WTC11 (cell line): ENCODE measurements at regions not wholly inside any gene's neighbourhood (a gene's known extent, or its start where the extent isn't known, plus 50 kb on each side); places are given as distances from the start of the nearest gene placed in this dataset.

ENCODE experiments used
- ATAC-seq: fragments of 200-7000 bp; cut with Tn5 transposase; 2 replicates; pipeline ENCODE4 v1.10.0; 2021; ENCODE audit warnings: mild to moderate bottlenecking, moderate library complexity
- CTCF ChIA-PET: fragments of 300-600 bp; sonication (Branson Sonifier 250); formaldehyde crosslinking; loops from one replicate; lab custom pipeline; 2021; ENCODE audit warnings: antibody characterized with exemption; lab: Charles Lee
- POLR2A ChIA-PET: fragments of 350-600 bp; sonication (Branson Sonifier 250); formaldehyde crosslinking; loops from one replicate; lab custom pipeline; 2021; ENCODE audit warnings: antibody characterized with exemption; lab: Charles Lee
- DNase-seq: peaks from one replicate; pipeline ENCODE4 v3.0.0; 2021; ENCODE audit warnings: low spot score
- H3K27ac Mint-ChIP-seq: 2 replicates; pipeline ENCODE4 v1.8.0; 2021; ENCODE audit warnings: mixed read lengths
- H3K27me3 Mint-ChIP-seq: 2 replicates; pipeline ENCODE4 v1.8.0; 2021; ENCODE audit warnings: low read depth, mild to moderate bottlenecking, moderate library complexity, mixed read lengths
- H3K36me3 Mint-ChIP-seq: 2 replicates; pipeline ENCODE4 v1.8.0; 2021; ENCODE audit warnings: mixed read lengths
- H3K4me1 Mint-ChIP-seq: 2 replicates; pipeline ENCODE4 v1.8.0; 2022; ENCODE audit warnings: mixed read lengths
- H3K4me3 Mint-ChIP-seq: 2 replicates; pipeline ENCODE4 v1.8.0; 2021; ENCODE audit warnings: mild to moderate bottlenecking, moderate library complexity, mixed read lengths
- H3K9me3 Mint-ChIP-seq: 2 replicates; pipeline ENCODE4 v1.8.0; 2021; ENCODE audit warnings: mixed read lengths
- AR ChIP-seq: fragments of 250-450 bp; sonication (Bioruptor Pico); IDR thresholded peaks from 2 replicates; pipeline ENCODE4 v1.9.0; 2021; ENCODE audit warnings: mild to moderate bottlenecking
- CTCF ChIP-seq: fragments of 200-600 bp; IDR thresholded peaks from 2 replicates; pipeline ENCODE4 v1.8.0; 2022; ENCODE audit warnings: antibody characterized with exemption
- E2F5 ChIP-seq: sonication (generic); formaldehyde crosslinking; IDR thresholded peaks from 2 replicates; pipeline ENCODE4 v1.8.1; 2022; ENCODE audit warnings: mild to moderate bottlenecking, moderate library complexity, missing genetic modification reagents
- FOXJ3 ChIP-seq: sonication (generic); formaldehyde crosslinking; IDR thresholded peaks from 2 replicates; pipeline ENCODE4 v1.9.0; 2021; ENCODE audit warnings: missing genetic modification reagents, mild to moderate bottlenecking, borderline replicate concordance
- FOXP1 ChIP-seq: sonication (generic); formaldehyde crosslinking; IDR thresholded peaks from 2 replicates; pipeline ENCODE4 v1.8.0; 2022; ENCODE audit warnings: missing genetic modification reagents, mild to moderate bottlenecking, moderate library complexity, borderline replicate concordance
- IRF2 ChIP-seq: sonication (generic); formaldehyde crosslinking; IDR thresholded peaks from 2 replicates; pipeline ENCODE4 v1.8.0; 2022; ENCODE audit warnings: low read depth, missing genetic modification reagents, borderline replicate concordance
- JAZF1 ChIP-seq: fragments of 250-450 bp; sonication (Bioruptor Pico); IDR thresholded peaks from 2 replicates; pipeline ENCODE4 v1.9.0; 2021; ENCODE audit warnings: moderate library complexity, mild to moderate bottlenecking, inconsistent platforms
- JUN ChIP-seq: sonication (generic); formaldehyde crosslinking; IDR thresholded peaks from 2 replicates; pipeline ENCODE4 v1.8.0; 2023; ENCODE audit warnings: mild to moderate bottlenecking, missing genetic modification reagents
- KAT7 ChIP-seq: sonication (generic); formaldehyde crosslinking; IDR thresholded peaks from 2 replicates; pipeline ENCODE4 v1.8.1; 2023; ENCODE audit warnings: missing genetic modification reagents, mild to moderate bottlenecking, borderline replicate concordance
- MLX ChIP-seq: sonication (generic); formaldehyde crosslinking; IDR thresholded peaks from 2 replicates; pipeline ENCODE4 v1.8.1; 2023; ENCODE audit warnings: mild to moderate bottlenecking, missing genetic modification reagents, moderate library complexity
- NR2C2 ChIP-seq: sonication (generic); formaldehyde crosslinking; IDR thresholded peaks from 2 replicates; pipeline ENCODE4 v1.8.0; 2022; ENCODE audit warnings: mild to moderate bottlenecking, missing genetic modification reagents
- PREB ChIP-seq: sonication (generic); formaldehyde crosslinking; IDR thresholded peaks from 2 replicates; pipeline ENCODE4 v1.8.1; 2022; ENCODE audit warnings: mild to moderate bottlenecking, missing genetic modification reagents, moderate library complexity, borderline replicate concordance
- RORB ChIP-seq: fragments of 250-450 bp; sonication (Bioruptor Pico); IDR thresholded peaks from 2 replicates; pipeline ENCODE4 v1.9.0; 2021; ENCODE audit warnings: mild to moderate bottlenecking
- TCF7 ChIP-seq: sonication (generic); formaldehyde crosslinking; IDR thresholded peaks from 2 replicates; pipeline ENCODE4 v1.8.0; 2022; ENCODE audit warnings: mild to moderate bottlenecking, low read depth, missing genetic modification reagents, moderate library complexity
- ZNF121 ChIP-seq: sonication (generic); formaldehyde crosslinking; IDR thresholded peaks from 2 replicates; pipeline ENCODE4 v1.8.0; 2023; ENCODE audit warnings: missing genetic modification reagents
- ZNF138 ChIP-seq: sonication (generic); formaldehyde crosslinking; conservative IDR thresholded peaks from 2 replicates; pipeline ENCODE4 v1.8.1; 2022; ENCODE audit warnings: mild to moderate bottlenecking, moderate library complexity, missing genetic modification reagents
- ZNF423 ChIP-seq: fragments of 250-450 bp; sonication (Bioruptor Pico); IDR thresholded peaks from 2 replicates; pipeline ENCODE4 v2.1.2; 2022; ENCODE audit warnings: mild to moderate bottlenecking, moderate library complexity
- ZNF512 ChIP-seq: sonication (generic); formaldehyde crosslinking; IDR thresholded peaks from 2 replicates; pipeline ENCODE4 v1.8.1; 2022; ENCODE audit warnings: missing genetic modification reagents, borderline replicate concordance

- Mint-ChIP-seq H3K9me3 (peaks cover 7% of the 10 kb centered on the region; the same call in 1 of the 2 replicates), H3K27me3 (no peaks in the 10 kb centered on the region), H3K27ac (no peak overlapping the region), H3K4me1 (peaks cover 9% of the 10 kb centered on the region), H3K4me3 (no peak overlapping the region), H3K36me3 (no peaks in the 10 kb centered on the region)
- ChIA-PET POLR2A (no interaction called here), CTCF (no interaction called here)
- no peak for TF ChIP-seq AR
- no peak for TF ChIP-seq IRF2 (CRISPR knock-in tag)
- no peak for TF ChIP-seq ZNF121 (CRISPR knock-in tag)
- no peak for TF ChIP-seq ZNF138 (CRISPR knock-in tag)
- no peak for TF ChIP-seq ZNF512 (CRISPR knock-in tag)
- TF ChIP-seq NR2C2 = no peak
- no peak for TF ChIP-seq FOXJ3
- TF ChIP-seq JAZF1 = no peak
- no peak for TF ChIP-seq E2F5 (CRISPR knock-in tag)
- ATAC-seq (no peak), DNase-seq (no peak)
Observed at GRCh38 chr4:181659202-181659601, 584.0 kb upstream of the TENM3 start.

GRCh38 chr4:181659876-181660275 is 583.3 kb upstream of the TENM3 start:
- ATAC-seq (no peak), DNase-seq (no peak)
- Mint-ChIP-seq H3K27me3 (no peaks in the 10 kb centered on the region), H3K4me3 (no peak overlapping the region), H3K27ac (no peak overlapping the region), H3K36me3 (no peaks in the 10 kb centered on the region), H3K4me1 (peaks cover 9% of the 10 kb centered on the region), H3K9me3 (peaks cover 4% of the 10 kb centered on the region; the same call in 1 of the 2 replicates)
- ChIA-PET POLR2A (no interaction called here), CTCF (no interaction called here)
- TF ChIP-seq MLX (no peak), FOXP1 (CRISPR knock-in tag) (no peak), TCF7 (CRISPR knock-in tag) (no peak), PREB (no peak), E2F5 (CRISPR knock-in tag) (no peak), JUN (no peak), KAT7 (CRISPR knock-in tag) (no peak), CTCF (no peak), RORB (no peak), FOXJ3 (no peak), ZNF423 (CRISPR knock-in tag) (no peak), NR2C2 (no peak)
